Right forelimb (tissue), 1 donor: ENCODE measurements at regions not wholly inside any gene's neighbourhood (a gene's known extent, or its start where the extent isn't known, plus 50 kb on each side); places are given as distances from the start of the nearest gene placed in this dataset.
"Not testable (repeated sequence)": the region's sequence is repeated elsewhere in the genome, so short reads cannot be mapped to it uniquely, and the experiment has no call there.

Experiments used
- DNase-seq: peaks from one replicate; pipeline ENCODE4 v3.0.0-alpha.2; 2018

GRCh38 chr2:111598944-111599343 is 285.0 kb downstream of the ANAPC1 start:
- not testable (repeated sequence) for DNase-seq

GRCh38 chr2:111602259-111602658 is 281.7 kb downstream of the ANAPC1 start:
- DNase-seq: not testable (repeated sequence)

- DNase-seq: not testable (repeated sequence)
Measured at GRCh38 chr2:111605798-111606197, 278.2 kb downstream of the ANAPC1 start.

- not testable (repeated sequence) for DNase-seq
Measured at GRCh38 chr2:111606632-111607031, 277.4 kb downstream of the ANAPC1 start.

- DNase-seq: not testable (repeated sequence)
Measured at GRCh38 chr2:111609146-111609844, 274.7 kb downstream of the ANAPC1 start.

- DNase-seq: not testable (repeated sequence)
Measured at GRCh38 chr2:111610035-111610434, 274.0 kb downstream of the ANAPC1 start.

- DNase-seq: no peak
Measured at GRCh38 chr2:111616651-111617218, 267.3 kb downstream of the ANAPC1 start.

GRCh38 chr2:111617299-111618225 is 266.4 kb downstream of the ANAPC1 start:
- DNase-seq: peak; percentile 60

GRCh38 chr2:111618226-111618977 is 265.6 kb downstream of the ANAPC1 start:
- no peak for DNase-seq

- no peak for DNase-seq
Measured at GRCh38 chr2:111618978-111619902, 264.8 kb downstream of the ANAPC1 start.

GRCh38 chr2:111620281-111620680 is 263.7 kb downstream of the ANAPC1 start:
- DNase-seq: no peak

GRCh38 chr2:111622859-111623258 is 261.1 kb downstream of the ANAPC1 start:
- no peak for DNase-seq

GRCh38 chr2:111623380-111623779 is 260.6 kb downstream of the ANAPC1 start:
- DNase-seq: no peak

GRCh38 chr2:111624411-111625156 is 259.4 kb downstream of the ANAPC1 start:
- DNase-seq: no peak

- not testable (repeated sequence) for DNase-seq
Measured at GRCh38 chr2:111625157-111625537, 258.8 kb downstream of the ANAPC1 start.

- no peak for DNase-seq
Measured at GRCh38 chr2:111626037-111626864, 257.7 kb downstream of the ANAPC1 start.

- no peak for DNase-seq
Measured at GRCh38 chr2:111626865-111627163, 257.2 kb downstream of the ANAPC1 start.

GRCh38 chr2:111627256-111627655 is 256.7 kb downstream of the ANAPC1 start:
- no peak for DNase-seq

GRCh38 chr2:111628221-111628620 is 255.8 kb downstream of the ANAPC1 start:
- DNase-seq: no peak

- DNase-seq: no peak
Measured at GRCh38 chr2:111629983-111630382, 254.0 kb downstream of the ANAPC1 start.
